Naive B cell (primary cell): ENCODE measurements at regions not wholly inside any gene's neighbourhood (a gene's known extent, or its start where the extent isn't known, plus 50 kb on each side); places are given as distances from the start of the nearest gene placed in this dataset.
A peak's percentile ranks its signal among the peaks of the same experiment; 100 is the strongest.
"Not testable (repeated sequence)": the region's sequence is repeated elsewhere in the genome, so short reads cannot be mapped to it uniquely, and the experiment has no call there.

Experiments used
- ATAC-seq, 2 donors: fragments of 150-1000 bp; cut with Tn5 transposase; 2 replicates each; pipeline ENCODE4 v1.10.0; 2021; ENCODE audit warnings: low read depth in 2 of 2, mild to moderate bottlenecking in 2 of 2, moderate library complexity in 2 of 2
- DNase-seq: peaks from one replicate; pipeline ENCODE4 v3.0.0; 2022
- H3K27ac Mint-ChIP-seq, 6 donors: one replicate each; pipeline ENCODE4 v1.8.0; 2020 to 2022; ENCODE audit warnings: mild to moderate bottlenecking in 6 of 6, mixed read lengths in 6 of 6, moderate library complexity in 5 of 6, inconsistent platforms in 2 of 6
- H3K27me3 Mint-ChIP-seq, 3 donors: one replicate each; pipeline ENCODE4 v1.8.0; 2021 to 2022; ENCODE audit warnings: mixed read lengths in 3 of 3, mild to moderate bottlenecking in 1 of 3
- H3K36me3 Mint-ChIP-seq, 2 donors: one replicate each; pipeline ENCODE4 v1.8.0; 2020 to 2022; ENCODE audit warnings: mixed read lengths in 2 of 2, inconsistent platforms in 1 of 2, mild to moderate bottlenecking in 1 of 2
- H3K4me1 Mint-ChIP-seq, 3 donors: one replicate each; pipeline ENCODE4 v1.8.0; 2020 to 2022; ENCODE audit warnings: mixed read lengths in 3 of 3, inconsistent platforms in 1 of 3, mild to moderate bottlenecking in 1 of 3, moderate library complexity in 1 of 3
- H3K4me3 Mint-ChIP-seq, 8 donors: one replicate each; pipeline ENCODE4 v1.8.0; 2020 to 2022; ENCODE audit warnings: mild to moderate bottlenecking in 8 of 8, mixed read lengths in 8 of 8, moderate library complexity in 8 of 8, inconsistent platforms in 2 of 8
- H3K9me3 Mint-ChIP-seq, 7 donors: one replicate each; pipeline ENCODE4 v1.8.0; 2020 to 2022; ENCODE audit warnings: mixed read lengths in 7 of 7, mild to moderate bottlenecking in 5 of 7, inconsistent platforms in 2 of 7, moderate library complexity in 1 of 7

- no peak overlapping the region for H3K27ac Mint-ChIP-seq
- H3K4me1 Mint-ChIP-seq = no peaks in the 10 kb centered on the region
- no peaks in the 10 kb centered on the region for H3K36me3 Mint-ChIP-seq
- peaks cover 0 to 12% (median 11%) of the 10 kb centered on the region in 3 donors for H3K27me3 Mint-ChIP-seq
- no peak for DNase-seq
- peaks cover 0 to 4% (median 2%) of the 10 kb centered on the region in 7 donors for H3K9me3 Mint-ChIP-seq
- H3K4me3 Mint-ChIP-seq = no peak overlapping the region
- ATAC-seq = no peak
These were observed 1063.1 kb downstream of the BCL11B start for GRCh38 chr14:98208943-98209342.

DNA sequence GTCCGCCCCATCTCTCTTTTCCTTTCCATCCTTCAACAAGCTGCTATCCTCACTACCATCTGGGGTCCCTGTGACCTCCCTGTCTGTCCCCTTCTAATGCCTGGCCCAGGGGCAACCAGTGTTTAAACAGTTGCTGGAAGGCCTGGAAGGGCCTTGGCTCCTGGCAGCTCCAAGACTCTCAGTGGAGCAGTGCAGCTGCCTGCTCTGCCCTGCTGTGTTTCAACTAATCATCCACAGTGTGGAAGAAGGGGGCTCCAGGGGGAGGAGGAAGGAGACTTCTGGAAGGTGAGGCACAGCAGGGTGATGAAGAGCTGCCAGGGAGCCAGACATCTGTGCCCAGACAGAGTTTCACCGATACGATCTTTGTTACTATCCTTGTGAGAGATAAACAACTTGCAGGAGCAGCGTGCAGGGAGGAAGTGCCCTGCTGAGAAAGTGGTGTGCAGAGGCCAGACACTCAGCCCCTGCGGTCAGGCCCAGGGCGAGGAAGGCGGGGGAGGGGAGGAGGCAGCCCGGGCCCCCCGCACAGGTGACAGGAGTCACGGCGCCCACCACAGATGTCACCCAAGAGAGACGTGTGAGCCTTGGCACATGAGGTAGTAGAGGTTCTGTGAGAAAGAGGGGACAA is 1061.8 kb downstream of the BCL11B start:
- ATAC-seq (no peak), DNase-seq (no peak)
- Mint-ChIP-seq H3K4me1 (no peaks in the 10 kb centered on the region), H3K9me3 (peaks cover 0 to 4% (median 2%) of the 10 kb centered on the region in 7 donors), H3K4me3 (no peak overlapping the region), H3K27me3 (peaks cover 0 to 11% (median 8%) of the 10 kb centered on the region in 3 donors), H3K27ac (no peak overlapping the region), H3K36me3 (no peaks in the 10 kb centered on the region)

DNA sequence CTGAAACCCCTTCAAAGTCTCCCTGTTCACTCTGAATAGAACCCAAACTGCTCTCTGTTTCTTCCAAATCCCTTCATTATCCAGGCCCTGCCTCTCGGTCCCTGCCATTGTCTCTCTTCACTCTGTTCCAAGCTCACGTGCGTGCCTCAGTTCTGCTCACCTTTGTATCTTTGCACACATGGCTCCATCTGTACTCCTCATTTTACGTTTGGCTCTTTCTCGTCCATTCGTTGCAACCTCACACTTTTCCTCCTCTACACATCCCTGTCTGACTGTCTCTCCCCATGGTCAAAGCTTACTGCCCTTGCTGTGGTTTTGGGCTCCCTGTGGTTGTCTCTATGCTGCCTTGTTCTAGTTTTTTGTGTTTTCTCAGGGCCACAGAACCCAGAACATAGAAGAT is 1054.5 kb downstream of the BCL11B start:
- no peak for ATAC-seq
- peaks cover 0 to 8% (median 6%) of the 10 kb centered on the region in 3 donors for H3K27me3 Mint-ChIP-seq
- no peak overlapping the region for H3K4me3 Mint-ChIP-seq
- H3K27ac Mint-ChIP-seq = no peak overlapping the region
- no peaks in the 10 kb centered on the region for H3K4me1 Mint-ChIP-seq
- DNase-seq = no peak
- H3K36me3 Mint-ChIP-seq = no peaks in the 10 kb centered on the region
- H3K9me3 Mint-ChIP-seq = peaks cover 0 to 7% (median 0%) of the 10 kb centered on the region in 7 donors

DNA sequence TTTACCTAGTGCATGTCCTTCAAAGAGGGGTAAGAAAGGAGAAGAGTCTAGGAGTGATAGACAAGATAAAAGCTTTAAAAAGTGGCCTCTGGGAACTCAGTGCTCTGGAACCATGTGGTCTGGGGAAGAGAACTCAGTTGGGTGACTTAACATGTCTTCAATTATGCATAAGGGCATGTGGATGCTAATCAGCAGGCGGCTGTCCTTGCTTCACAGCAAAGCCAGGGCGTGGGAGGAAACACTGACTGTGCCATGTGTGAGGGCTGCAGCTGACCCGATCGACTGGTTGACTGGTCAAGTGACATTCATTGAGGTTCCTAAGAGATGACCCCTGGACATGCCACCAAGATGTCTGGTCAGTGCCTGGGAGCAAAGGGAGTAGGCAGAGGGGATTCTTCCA is 1053.8 kb downstream of the BCL11B start:
- H3K27ac Mint-ChIP-seq = no peak overlapping the region
- peaks cover 0 to 7% (median 0%) of the 10 kb centered on the region in 7 donors for H3K9me3 Mint-ChIP-seq
- no peak overlapping the region for H3K4me3 Mint-ChIP-seq
- H3K4me1 Mint-ChIP-seq = no peaks in the 10 kb centered on the region
- H3K36me3 Mint-ChIP-seq = no peaks in the 10 kb centered on the region
- peaks cover 0 to 8% (median 6%) of the 10 kb centered on the region in 3 donors for H3K27me3 Mint-ChIP-seq
- ATAC-seq (no peak), DNase-seq (no peak)

DNA sequence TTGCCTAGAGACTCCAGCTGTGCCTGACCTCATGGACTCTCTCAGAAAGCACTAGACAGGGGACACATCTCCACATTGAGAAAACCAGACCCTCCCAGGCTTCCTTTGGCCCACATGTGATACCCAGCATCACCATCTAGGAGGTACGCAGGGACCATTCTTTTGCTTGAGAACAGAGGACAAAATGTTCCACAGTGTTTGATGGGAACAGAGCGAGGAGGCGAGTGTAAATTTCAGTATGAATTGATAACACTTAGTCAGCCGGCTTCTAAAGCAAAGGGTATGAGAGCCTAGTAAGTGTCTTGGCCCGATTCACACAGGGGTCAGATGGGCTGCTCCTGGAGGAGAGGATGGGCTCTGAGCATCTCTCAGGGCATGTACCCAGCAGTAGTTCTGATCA is 1052.4 kb downstream of the BCL11B start:
- ATAC-seq = no peak
- Mint-ChIP-seq H3K4me1 (no peaks in the 10 kb centered on the region), H3K4me3 (no peak overlapping the region), H3K9me3 (peaks cover 0 to 7% (median 0%) of the 10 kb centered on the region in 7 donors), H3K27me3 (peaks cover 0 to 8% (median 6%) of the 10 kb centered on the region in 3 donors), H3K27ac (no peak overlapping the region), H3K36me3 (no peaks in the 10 kb centered on the region)
- no peak for DNase-seq

DNA sequence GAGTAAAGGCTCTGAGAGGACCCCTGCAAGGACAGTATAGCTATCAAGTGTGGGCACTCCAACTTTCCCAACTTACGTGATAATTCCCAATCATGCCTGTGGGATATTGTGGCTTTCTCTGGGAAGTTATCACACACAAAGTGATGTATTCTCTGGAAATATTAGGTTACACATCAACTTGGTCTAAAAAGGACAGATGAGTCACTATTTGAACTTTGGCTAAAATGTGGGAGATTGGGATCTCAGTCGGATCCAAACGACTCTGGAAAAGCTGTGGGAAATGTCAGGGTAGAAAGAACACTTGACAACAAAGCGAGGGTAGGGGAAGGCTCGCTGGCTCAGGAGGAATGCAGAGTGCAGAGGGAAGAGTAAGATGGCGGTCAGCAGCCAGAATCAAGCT is 1048.9 kb downstream of the BCL11B start:
- no peak overlapping the region for H3K4me3 Mint-ChIP-seq
- no peaks in the 10 kb centered on the region for H3K4me1 Mint-ChIP-seq
- no peaks in the 10 kb centered on the region for H3K27me3 Mint-ChIP-seq
- peaks cover 0 to 6% (median 0%) of the 10 kb centered on the region in 7 donors for H3K9me3 Mint-ChIP-seq
- DNase-seq (no peak), ATAC-seq (no peak)
- no peaks in the 10 kb centered on the region for H3K36me3 Mint-ChIP-seq
- H3K27ac Mint-ChIP-seq = no peak overlapping the region

GRCh38 chr14:98223710-98224109 is 1048.3 kb downstream of the BCL11B start:
- DNase-seq, ATAC-seq, H3K36me3 Mint-ChIP-seq, H3K4me3 Mint-ChIP-seq, H3K4me1 Mint-ChIP-seq, H3K9me3 Mint-ChIP-seq, H3K27ac Mint-ChIP-seq, H3K27me3 Mint-ChIP-seq: not testable (repeated sequence)

DNA sequence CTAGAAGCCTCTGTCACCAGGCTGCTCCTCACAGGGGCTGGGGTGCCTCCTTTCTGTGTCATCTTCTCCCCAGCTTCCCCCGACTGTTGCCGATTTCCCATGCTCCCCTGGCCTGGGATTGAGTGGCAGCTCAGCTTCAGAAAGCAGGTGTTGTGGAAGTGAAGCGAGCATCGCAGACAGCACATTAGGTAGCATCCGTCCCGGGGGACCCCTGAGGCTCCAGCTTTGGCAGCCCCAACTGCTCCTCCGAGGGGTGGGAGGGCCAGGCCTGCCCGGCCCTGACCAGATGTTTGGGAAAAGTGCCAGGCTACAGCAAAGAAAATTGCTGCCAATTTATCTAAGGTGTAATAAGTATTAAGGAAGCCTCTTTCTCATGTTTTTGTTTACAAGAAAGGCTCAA is 1045.6 kb downstream of the BCL11B start:
- peaks cover 0 to 6% (median 0%) of the 10 kb centered on the region in 7 donors for H3K9me3 Mint-ChIP-seq
- H3K4me1 Mint-ChIP-seq = no peaks in the 10 kb centered on the region
- H3K27ac Mint-ChIP-seq = no peak overlapping the region
- no peak for DNase-seq
- no peak overlapping the region for H3K4me3 Mint-ChIP-seq
- no peaks in the 10 kb centered on the region for H3K27me3 Mint-ChIP-seq
- H3K36me3 Mint-ChIP-seq = no peaks in the 10 kb centered on the region
- ATAC-seq = no peak

DNA sequence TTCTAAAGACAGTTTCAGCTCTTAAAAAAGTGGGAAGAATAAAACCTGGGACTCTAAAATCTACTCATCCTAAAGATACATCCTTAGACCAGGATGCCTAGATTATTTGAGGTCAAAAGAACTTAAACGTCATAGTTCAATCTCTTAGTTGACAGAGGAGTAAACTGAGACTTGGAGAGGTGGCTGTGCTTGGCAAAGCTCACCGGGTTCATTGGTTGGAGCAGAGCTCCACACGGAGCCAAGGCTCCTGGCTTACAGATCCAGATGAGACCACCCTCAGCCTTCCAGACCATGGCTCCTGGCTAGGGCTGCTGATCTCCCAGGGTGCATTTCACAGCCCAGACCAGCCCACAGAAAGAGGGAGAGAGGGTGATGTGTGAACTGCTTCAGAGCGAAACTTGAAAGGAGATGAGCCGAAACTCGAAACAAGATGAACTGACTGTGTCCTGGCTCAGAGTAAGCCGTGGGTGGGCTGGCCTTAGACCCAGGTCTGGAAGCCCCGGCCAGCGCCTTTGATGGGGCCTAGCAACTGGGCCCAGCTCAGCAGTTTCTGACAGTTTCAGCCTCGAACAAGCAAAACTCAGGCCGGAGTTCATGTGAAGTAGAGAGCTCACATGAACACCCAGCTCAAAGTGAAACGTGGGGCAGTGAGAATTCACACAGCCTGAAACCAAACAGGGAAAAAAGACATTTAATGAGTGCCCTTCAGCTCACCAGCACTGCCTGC is 1044.8 kb downstream of the BCL11B start:
- no peaks in the 10 kb centered on the region for H3K36me3 Mint-ChIP-seq
- peaks cover 0 to 6% (median 0%) of the 10 kb centered on the region in 7 donors for H3K9me3 Mint-ChIP-seq
- no peaks in the 10 kb centered on the region for H3K4me1 Mint-ChIP-seq
- ATAC-seq (no peak), DNase-seq (no peak)
- no peak overlapping the region for H3K4me3 Mint-ChIP-seq
- no peak overlapping the region for H3K27ac Mint-ChIP-seq
- no peaks in the 10 kb centered on the region for H3K27me3 Mint-ChIP-seq

GRCh38 chr14:98227727-98228111 is 1044.3 kb downstream of the BCL11B start:
- no peak overlapping the region for H3K4me3 Mint-ChIP-seq
- no peaks in the 10 kb centered on the region for H3K4me1 Mint-ChIP-seq
- H3K9me3 Mint-ChIP-seq = peaks cover 0 to 6% (median 0%) of the 10 kb centered on the region in 7 donors
- DNase-seq = no peak
- no peaks in the 10 kb centered on the region for H3K36me3 Mint-ChIP-seq
- no peaks in the 10 kb centered on the region for H3K27me3 Mint-ChIP-seq
- H3K27ac Mint-ChIP-seq = no peak overlapping the region
- no peak for ATAC-seq

DNA sequence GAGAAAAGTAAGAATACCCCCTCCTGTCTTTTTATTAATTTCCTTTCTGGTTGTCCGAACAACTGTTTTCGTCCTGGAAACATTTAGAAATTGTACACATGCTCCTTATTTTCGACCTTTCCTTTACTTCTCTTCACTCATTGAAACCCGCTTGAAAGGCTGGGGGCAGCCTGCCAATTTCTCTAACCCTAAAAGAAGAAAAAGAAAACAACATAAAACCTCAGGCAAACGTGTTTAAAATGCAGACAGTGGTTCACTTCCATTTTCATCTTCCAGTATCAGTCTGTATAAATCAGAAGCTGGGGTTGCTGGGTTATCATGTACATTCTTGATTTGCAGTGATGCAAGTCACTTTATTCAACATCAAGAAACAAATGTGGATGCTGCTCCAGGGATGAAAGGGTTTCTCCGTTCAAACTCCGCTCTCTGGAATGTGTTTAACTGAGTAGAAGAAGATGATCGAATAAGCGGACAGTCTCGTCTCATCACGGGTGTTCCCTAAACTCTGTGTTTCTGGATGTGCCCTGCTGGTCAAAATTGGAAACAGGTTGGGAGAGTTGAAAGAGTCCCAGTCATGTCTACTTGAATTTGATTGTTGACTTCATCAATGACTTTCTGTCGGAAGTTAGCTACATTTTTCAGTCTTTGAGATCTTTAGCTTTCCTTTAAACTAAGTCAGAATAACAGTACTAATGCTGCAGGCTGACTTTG is 1042.2 kb downstream of the BCL11B start:
- Mint-ChIP-seq H3K4me1 (no peaks in the 10 kb centered on the region), H3K9me3 (peaks cover 0 to 10% (median 0%) of the 10 kb centered on the region in 7 donors), H3K27ac (no peak overlapping the region), H3K27me3 (no peaks in the 10 kb centered on the region), H3K4me3 (peak overlapping the region in 1 of 8 donors; percentile 22), H3K36me3 (no peaks in the 10 kb centered on the region)
- ATAC-seq (no peak), DNase-seq (no peak)

GRCh38 chr14:98230411-98230810 is 1041.6 kb downstream of the BCL11B start:
- Mint-ChIP-seq H3K4me1 (no peaks in the 10 kb centered on the region), H3K4me3 (no peak overlapping the region), H3K36me3 (no peaks in the 10 kb centered on the region), H3K9me3 (peaks cover 0 to 10% (median 0%) of the 10 kb centered on the region in 7 donors), H3K27ac (no peak overlapping the region), H3K27me3 (no peaks in the 10 kb centered on the region)
- DNase-seq (no peak), ATAC-seq (no peak)

- ATAC-seq (no peak), DNase-seq (no peak)
- Mint-ChIP-seq H3K4me1 (no peaks in the 10 kb centered on the region), H3K36me3 (no peaks in the 10 kb centered on the region), H3K27ac (no peak overlapping the region), H3K4me3 (no peak overlapping the region), H3K9me3 (peaks cover 0 to 5% (median 2%) of the 10 kb centered on the region in 7 donors), H3K27me3 (no peaks in the 10 kb centered on the region)
These were observed 1040.8 kb downstream of the BCL11B start for GRCh38 chr14:98231210-98231609.

- ATAC-seq = no peak
- H3K4me1 Mint-ChIP-seq = no peaks in the 10 kb centered on the region
- no peak for DNase-seq
- H3K36me3 Mint-ChIP-seq = no peaks in the 10 kb centered on the region
- H3K27ac Mint-ChIP-seq = no peak overlapping the region
- no peaks in the 10 kb centered on the region for H3K27me3 Mint-ChIP-seq
- H3K4me3 Mint-ChIP-seq = no peak overlapping the region
- peaks cover 0 to 5% (median 3%) of the 10 kb centered on the region in 7 donors for H3K9me3 Mint-ChIP-seq
These were observed 1038.3 kb downstream of the BCL11B start for GRCh38 chr14:98233656-98234055.
